GM19035 (cell line): ENCODE measurements at regions not wholly inside any gene's neighbourhood (a gene's known extent, or its start where the extent isn't known, plus 50 kb on each side); places are given as distances from the start of the nearest gene placed in this dataset.

Source experiments
- ATAC-seq: cut with Tn5 transposase; IDR thresholded peaks from one replicate; pipeline ENCODE4 v1.9.1; 2021; ENCODE audit not compliant: unreplicated experiment

- ATAC-seq: no peak
Observed at GRCh38 chr2:4356109-4356508, 652.7 kb downstream of the DCDC2C start.

- no peak for ATAC-seq
Observed at GRCh38 chr2:4356541-4356940, 653.2 kb downstream of the DCDC2C start.

- no peak for ATAC-seq
Observed at GRCh38 chr2:4357121-4357520, 653.7 kb downstream of the DCDC2C start.

GRCh38 chr2:4358837-4359236, 655.5 kb downstream of the DCDC2C start:
- no peak for ATAC-seq

- ATAC-seq: no peak
Observed at GRCh38 chr2:4368907-4369306, 665.5 kb downstream of the DCDC2C start.

- ATAC-seq: no peak
Observed at GRCh38 chr2:4369826-4370419, 666.5 kb downstream of the DCDC2C start.

GRCh38 chr2:4370422-4371090, 667.2 kb downstream of the DCDC2C start:
- no peak for ATAC-seq

GRCh38 chr2:4381049-4381448, 677.7 kb downstream of the DCDC2C start:
- no peak for ATAC-seq

GRCh38 chr2:4381773-4382172, 678.4 kb downstream of the DCDC2C start:
- ATAC-seq: no peak

GRCh38 chr2:4391013-4391412, 687.6 kb downstream of the DCDC2C start:
- ATAC-seq: no peak

- no peak for ATAC-seq
Observed at GRCh38 chr2:4404363-4404762, 701.0 kb downstream of the DCDC2C start.

GRCh38 chr2:4408321-4408720, 704.9 kb downstream of the DCDC2C start:
- ATAC-seq: no peak

- no peak for ATAC-seq
Observed at GRCh38 chr2:4412637-4413187, 709.3 kb downstream of the DCDC2C start.

GRCh38 chr2:4415171-4415570, 711.8 kb downstream of the DCDC2C start:
- ATAC-seq: no peak

GRCh38 chr2:4415810-4416413, 712.5 kb downstream of the DCDC2C start:
- no peak for ATAC-seq

GRCh38 chr2:4416431-4416830, 713.1 kb downstream of the DCDC2C start:
- ATAC-seq: no peak

GRCh38 chr2:4417771-4418170, 714.4 kb downstream of the DCDC2C start:
- ATAC-seq: no peak

- no peak for ATAC-seq
Observed at GRCh38 chr2:4420032-4420431, 716.7 kb downstream of the DCDC2C start.

GRCh38 chr2:4424153-4424552, 720.8 kb downstream of the DCDC2C start:
- no peak for ATAC-seq

GRCh38 chr2:4427083-4427482, 723.7 kb downstream of the DCDC2C start:
- ATAC-seq: no peak

GRCh38 chr2:4445821-4446220, 742.4 kb downstream of the DCDC2C start:
- no peak for ATAC-seq

- no peak for ATAC-seq
Observed at GRCh38 chr2:4454907-4455306, 751.5 kb downstream of the DCDC2C start.
